GM19467 (cell line): ENCODE measurements at regions not wholly inside any gene's neighbourhood (a gene's known extent, or its start where the extent isn't known, plus 50 kb on each side); places are given as distances from the start of the nearest gene placed in this dataset.
"Not testable (repeated sequence)": the region's sequence is repeated elsewhere in the genome, so short reads cannot be mapped to it uniquely, and the experiment has no call there.

Experiments
- ATAC-seq: cut with Tn5 transposase; IDR thresholded peaks from one replicate; pipeline ENCODE4 v1.9.1; 2021; ENCODE audit warnings: mild to moderate bottlenecking, moderate library complexity; ENCODE audit not compliant: unreplicated experiment

DNA sequence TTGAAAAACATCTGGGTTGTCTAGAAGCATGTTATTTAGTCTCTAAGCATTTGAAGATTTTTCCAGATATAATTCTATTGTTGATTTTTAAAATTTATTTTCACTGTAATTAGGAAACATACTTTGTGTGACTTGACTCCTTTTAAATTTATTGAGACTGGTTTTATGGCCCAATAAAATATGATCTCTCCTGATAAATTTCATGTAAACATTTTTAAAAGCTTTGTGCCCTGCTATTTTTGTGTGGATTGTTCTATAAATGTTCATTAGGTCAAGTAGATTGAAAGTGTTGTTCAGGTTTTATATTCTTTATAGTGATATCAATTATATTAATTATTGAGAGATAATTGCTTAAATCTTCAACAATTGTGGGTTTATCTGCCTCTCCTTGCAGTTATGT is 105.4 kb downstream of the RFX6 start:
- ATAC-seq = no peak

- ATAC-seq = no peak
These were observed 106.3 kb downstream of the RFX6 start for GRCh38 chr6:116983375-116983774.

- ATAC-seq = no peak
These were observed 109.8 kb downstream of the RFX6 start for GRCh38 chr6:116986819-116987218.

DNA sequence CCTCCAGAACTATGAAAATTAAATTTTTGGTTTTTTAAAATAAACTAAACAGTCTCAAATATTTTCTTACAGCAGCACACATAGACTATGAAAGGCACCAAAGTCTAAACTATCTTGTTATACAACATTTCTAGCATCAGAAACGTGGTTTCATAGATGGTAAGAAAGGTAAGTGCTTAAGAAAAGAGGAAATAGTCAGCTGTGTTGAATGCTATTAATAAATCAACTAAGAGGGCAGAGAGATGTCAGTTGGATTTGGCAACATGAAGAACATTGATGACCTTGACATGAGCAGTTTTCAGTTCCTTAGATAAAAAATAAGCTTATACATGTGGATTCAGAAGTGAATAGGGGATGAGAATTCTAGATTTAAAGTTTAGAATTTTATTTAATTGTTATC is 113.6 kb downstream of the RFX6 start:
- no peak for ATAC-seq

DNA sequence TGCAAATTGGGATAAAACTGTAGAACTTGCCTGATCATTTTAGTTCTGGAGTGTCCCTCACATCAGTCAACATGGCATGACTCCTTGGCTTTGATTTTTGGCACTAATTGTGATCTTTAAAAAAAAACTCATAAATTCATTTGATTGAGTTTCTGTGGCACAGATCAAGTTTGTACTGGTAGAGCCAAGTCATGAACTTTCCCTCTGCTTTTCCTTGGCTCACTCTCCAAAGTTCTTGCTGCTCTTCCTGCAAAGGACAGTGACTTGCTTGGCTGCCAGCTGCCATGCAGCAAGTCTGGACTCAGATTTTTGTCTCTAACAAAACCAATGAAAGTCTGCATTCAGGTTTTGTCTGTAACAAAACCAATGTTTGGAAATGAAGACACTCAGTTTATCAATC is 115.5 kb downstream of the RFX6 start:
- no peak for ATAC-seq

DNA sequence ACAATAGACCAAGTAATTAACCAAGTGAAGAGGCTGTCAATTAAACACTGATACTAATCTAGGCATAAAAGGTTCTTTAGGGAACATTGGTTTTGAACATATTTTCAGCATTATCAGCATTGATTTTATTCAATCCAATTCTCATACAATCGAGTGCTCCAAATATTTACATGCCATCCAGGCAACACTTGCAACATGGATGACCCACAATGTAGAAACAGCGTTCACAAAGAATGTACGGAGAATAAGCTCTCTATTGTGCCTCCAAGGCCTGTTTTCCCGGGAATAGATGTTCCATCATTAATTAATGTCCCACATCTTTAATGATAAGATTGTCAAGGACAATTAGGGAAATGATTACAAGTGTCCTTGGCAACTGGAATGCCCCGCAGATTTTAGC is 117.4 kb downstream of the RFX6 start:
- no peak for ATAC-seq

DNA sequence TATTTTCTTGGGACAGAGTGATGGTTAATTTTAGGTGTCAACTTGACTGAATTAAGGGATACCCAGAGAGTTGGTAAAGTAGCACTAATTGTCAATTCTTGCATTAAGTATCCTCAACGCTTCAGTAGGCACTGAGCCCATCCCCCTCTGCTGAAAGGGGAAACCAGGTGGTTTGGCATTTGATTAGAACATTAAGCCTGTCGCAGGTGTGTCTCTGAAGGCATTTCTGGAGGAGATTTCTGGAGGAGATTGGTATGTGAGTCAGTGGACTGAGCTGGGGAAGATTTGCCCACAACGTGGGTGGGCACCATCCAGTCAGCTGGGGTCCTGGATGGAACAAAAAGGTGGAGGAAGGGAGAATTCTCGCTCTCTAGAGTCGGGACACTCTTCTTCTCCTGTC is 119.8 kb downstream of the RFX6 start:
- no peak for ATAC-seq

DNA sequence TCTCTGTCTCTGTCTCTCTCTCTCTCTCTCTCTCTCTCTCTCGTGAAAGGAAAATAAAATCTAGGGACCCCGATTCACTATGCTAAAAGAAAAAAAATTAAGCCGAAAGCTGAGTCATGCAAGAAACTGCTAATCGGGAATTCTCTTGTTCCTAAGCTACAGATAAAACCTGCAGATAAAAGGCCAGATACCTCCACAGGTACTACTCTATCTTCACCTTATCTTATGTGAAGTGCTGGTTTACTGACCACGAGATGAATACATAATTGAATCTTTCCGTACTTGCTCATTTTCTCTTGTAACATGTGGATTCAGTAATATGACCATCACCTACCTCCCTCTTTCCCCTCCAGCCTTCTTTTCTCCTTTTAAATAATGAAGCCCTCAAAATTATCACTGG is 120.5 kb downstream of the RFX6 start:
- no peak for ATAC-seq

DNA sequence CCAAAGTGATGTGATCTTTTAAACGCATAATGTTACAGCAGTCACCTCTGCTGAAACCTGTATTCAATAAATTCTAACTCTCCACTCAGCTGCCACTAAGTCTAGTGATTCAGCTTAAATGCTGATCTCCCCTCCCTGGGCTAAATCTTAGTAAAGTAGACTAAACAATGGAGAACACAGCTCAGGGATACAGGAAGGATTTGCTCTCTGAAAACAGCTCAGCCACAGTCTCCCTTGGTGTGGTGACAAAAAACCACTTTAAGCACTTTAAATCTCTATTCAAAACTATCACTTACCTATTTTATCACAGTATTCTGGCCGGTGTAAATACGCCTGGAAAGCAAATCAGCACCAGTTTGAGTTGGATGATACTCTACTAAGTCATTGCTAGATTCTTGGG is 130.6 kb downstream of the RFX6 start:
- no peak for ATAC-seq

- peak; percentile 57 for ATAC-seq
These were observed 131.6 kb downstream of the RFX6 start for GRCh38 chr6:117008618-117009017.

GRCh38 chr6:117014641-117015473 is 137.8 kb downstream of the RFX6 start:
- ATAC-seq = not testable (repeated sequence)

DNA sequence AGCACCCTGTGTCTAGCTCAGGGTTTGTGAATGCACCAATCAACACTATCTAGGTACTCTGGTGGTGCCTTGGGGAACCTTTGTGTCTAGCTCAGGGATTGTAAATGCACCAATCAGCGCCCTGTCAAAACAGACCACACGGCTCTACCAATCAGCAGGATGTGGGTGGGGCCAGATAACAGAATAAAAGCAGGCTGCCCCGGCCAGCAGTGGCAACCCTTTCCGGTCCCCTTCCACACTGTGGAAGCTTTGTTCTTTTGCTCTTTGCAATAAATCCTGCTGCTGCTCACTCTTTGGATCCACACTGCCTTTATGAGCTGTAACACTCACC is 138.4 kb downstream of the RFX6 start:
- ATAC-seq = not testable (repeated sequence)

GRCh38 chr6:117018771-117019170 is 141.7 kb downstream of the RFX6 start:
- no peak for ATAC-seq

DNA sequence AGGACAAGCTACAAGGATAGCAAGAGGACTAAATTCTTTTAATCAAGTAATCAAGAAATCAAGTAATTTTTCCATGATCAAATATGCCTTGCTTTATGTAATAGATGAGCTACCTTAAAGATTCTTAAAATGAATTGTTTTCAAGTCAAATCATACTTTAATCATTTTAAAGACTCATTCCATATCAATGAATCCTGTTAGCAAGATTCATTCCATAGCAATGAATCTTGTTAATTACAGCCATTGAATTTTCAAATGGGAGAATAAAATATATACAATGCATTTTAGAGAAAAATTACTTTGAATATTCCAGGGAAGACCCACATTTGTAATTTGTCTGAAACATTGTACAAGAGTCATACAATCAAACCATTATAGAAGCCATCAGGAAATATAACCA is 145.7 kb downstream of the RFX6 start:
- no peak for ATAC-seq

DNA sequence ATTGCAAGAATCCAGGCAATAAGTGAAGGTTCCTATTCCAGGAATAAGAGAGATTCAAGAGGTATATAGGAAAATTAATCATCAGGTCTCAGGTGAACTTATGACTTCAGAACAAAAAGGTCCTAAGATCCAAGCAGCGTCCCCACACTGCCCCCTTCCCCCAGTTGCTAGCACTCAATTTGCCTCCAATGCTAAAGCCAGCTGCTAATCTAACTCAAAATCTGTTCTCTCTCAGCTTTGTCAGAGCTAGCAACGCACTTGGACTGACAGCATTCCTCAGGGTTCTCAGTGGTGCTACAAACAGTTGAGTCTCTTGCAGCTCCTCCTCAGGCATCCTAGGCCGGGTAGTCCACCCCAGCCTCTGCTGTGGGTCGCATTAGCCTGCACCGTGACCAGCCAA is 148.3 kb downstream of the RFX6 start:
- no peak for ATAC-seq

DNA sequence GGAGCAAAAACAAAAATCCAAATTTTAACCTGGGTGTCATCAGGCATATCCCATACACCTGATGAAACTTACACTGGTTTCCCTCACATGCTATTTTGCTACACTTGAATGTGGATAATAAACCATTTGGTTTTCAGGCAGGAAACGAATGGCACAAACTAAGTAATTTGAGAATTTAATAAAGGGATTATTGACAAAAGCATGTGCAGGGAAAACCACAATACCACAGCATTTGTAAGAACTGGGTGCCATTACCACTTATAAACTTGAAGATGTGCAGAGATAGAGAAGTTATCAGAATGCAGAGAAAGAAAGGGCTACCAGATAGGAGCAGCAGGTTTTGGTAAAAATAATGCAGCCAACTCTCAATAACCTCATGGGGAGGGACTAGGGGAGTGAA is 151.2 kb downstream of the RFX6 start:
- ATAC-seq = no peak

- no peak for ATAC-seq
These were observed 157.5 kb downstream of the RFX6 start for GRCh38 chr6:117034547-117034946.

DNA sequence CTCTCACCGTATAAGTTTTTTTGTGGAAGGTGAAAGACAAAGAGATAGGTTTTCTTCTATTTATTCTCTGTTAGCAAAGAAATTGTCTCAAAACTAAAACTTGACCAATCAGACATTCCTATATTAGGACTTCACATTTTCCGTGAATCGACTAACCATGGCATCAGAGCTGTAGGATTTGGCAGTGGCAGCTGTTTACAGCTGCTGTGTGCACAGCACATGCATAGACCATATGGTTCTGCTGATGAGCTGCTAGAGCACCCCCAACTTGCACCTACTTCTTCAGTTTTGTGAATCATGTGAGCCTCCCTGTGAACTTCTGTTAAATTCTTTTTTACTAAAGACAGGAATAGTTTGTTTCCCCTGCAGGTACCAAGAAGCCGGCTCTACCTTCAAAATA is 157.9 kb downstream of the RFX6 start:
- no peak for ATAC-seq

DNA sequence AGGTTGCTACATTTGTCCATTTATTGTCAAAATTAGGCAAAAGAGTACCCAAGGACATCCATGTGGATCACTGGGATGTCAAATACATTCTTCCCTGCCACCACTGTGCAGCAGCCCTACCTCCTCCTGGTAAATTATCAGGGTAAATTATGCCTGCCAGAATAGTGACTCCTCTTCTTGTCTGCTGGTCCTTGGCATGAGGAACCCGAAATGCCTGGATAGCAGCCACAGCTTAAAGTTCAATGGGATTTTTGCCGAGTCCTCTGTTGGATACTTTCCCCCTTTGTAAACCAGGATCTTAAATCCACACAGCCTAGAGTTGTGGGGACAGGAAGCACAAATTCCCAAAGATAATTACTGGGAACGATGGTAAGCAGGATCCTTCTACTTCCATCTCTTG is 173.3 kb downstream of the RFX6 start:
- no peak for ATAC-seq

DNA sequence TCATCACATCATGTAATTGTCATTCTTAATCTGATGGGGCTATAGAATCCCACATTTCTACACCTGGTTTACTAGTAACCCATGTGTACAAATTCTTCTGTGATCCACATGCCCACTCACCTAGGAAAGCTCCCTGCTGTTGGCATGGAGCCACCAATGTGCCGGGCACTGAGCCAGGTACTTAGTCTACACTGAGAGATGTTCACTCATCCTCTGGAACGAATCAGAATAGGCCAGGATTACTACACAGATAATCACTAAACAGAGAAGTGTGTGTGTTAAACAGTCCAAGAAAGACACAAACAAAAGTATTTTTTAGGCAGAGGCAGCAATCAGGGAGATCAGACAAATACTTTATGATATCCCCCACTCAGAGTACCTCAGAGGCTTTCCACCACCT is 193.2 kb upstream of the VGLL2 start:
- ATAC-seq = no peak

DNA sequence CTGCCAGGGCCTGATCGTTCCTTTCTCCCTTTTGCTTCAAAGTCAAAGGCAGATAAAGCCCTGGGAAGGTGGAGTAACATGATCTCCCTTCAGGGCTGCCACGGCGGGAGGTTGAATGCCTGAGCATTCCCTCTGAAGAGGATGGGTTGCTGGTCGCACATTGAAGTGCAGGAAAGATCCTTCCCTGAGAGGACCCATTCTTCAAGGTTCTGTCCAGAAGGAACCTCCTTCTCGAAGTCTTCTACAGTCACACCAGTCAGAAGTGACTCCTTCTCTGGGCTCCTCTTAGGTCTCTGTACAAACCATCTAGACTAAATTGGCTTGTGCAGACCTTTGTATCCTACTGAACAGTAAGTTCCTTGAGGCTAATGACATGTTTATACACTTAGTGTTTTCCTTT is 192.6 kb upstream of the VGLL2 start:
- ATAC-seq = no peak

GRCh38 chr6:117074672-117075071 is 190.7 kb upstream of the VGLL2 start:
- no peak for ATAC-seq

DNA sequence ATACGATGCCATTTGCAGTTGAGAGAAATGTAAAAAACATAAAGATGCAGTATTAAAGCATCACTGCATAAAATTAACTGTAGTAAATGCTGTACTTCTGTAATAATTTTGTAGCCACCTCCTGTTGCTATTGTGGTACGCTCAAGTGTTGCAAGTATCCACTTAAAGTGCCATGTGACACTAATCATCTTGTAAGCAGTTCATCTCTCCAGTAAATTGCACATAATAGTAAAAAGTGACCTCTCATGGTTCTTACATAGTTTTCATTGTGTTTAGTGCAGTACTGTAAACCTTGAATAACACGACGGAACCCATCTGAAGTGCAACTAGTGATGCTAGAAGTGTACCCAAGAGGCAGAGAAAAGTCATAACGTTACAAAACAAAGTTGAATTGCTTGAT is 190.1 kb upstream of the VGLL2 start:
- ATAC-seq = no peak
